ENCODE measurements at regions not wholly inside any gene's neighbourhood (a gene's known extent, or its start where the extent isn't known, plus 50 kb on each side); places are given as distances from the start of the nearest gene placed in this dataset.

DNA sequence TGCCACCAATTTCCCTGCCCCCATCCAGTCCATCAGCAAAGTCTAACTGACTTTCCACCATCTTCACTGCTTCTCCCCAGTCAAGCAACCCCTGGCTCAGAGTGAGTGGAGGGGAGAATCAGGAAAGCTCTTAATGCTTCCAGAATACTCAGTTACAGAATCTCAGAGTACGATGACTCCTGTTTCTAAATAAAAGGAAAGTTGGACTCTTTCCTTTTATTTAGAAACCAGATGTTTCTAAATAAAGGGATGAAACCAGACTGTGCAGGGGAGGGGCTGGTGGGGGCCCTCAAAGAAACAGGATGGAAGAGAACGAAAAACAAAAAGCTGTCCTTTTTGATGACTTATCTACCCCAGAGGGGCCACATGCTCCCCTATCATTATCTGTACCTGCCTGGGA is 85.2 kb upstream of the PPM1J start:
- TF ChIP-seq CTCF (conservative IDR thresholded peaks at IDR 0.05; ENCODE audit: low read depth, low read length) (no peak), POLR2A (IDR thresholded peaks at IDR 0.05; ENCODE audit: low read depth, low read length) (no peak), MAFK (IDR thresholded peaks at IDR 0.05; ENCODE audit: low read depth, low read length) (no peak), MAZ (IDR thresholded peaks at IDR 0.05; ENCODE audit: borderline replicate concordance, low read depth, low read length) (no peak), RAD21 (IDR thresholded peaks at IDR 0.05; ENCODE audit: low read length) (no peak)

Measured in IMR-90 (cell line).